Erythroblast (primary cell): ENCODE measurements at regions not wholly inside any gene's neighbourhood (a gene's known extent, or its start where the extent isn't known, plus 50 kb on each side); places are given as distances from the start of the nearest gene placed in this dataset.
"Not testable (repeated sequence)": the region's sequence is repeated elsewhere in the genome, so short reads cannot be mapped to it uniquely, and the experiment has no call there.

Experiments
- GATA1 ChIP-seq: IDR thresholded peaks from 2 replicates; pipeline ENCODE4 v1.6.1; 2011; ENCODE audit warnings: low read depth, mild to moderate bottlenecking, control low read depth, low read length, moderate library complexity
- POLR2A ChIP-seq: IDR thresholded peaks from 2 replicates; pipeline ENCODE4 v1.6.1; 2011; ENCODE audit warnings: mild to moderate bottlenecking, low read length

- not testable (repeated sequence) for TF ChIP-seq POLR2A, GATA1
These were observed 83.5 kb downstream of the GEMIN8 start for GRCh38 chrX:13946223-13946622.
